Tibial nerve (tissue), 3 donors: ENCODE measurements at regions not wholly inside any gene's neighbourhood (a gene's known extent, or its start where the extent isn't known, plus 50 kb on each side); places are given as distances from the start of the nearest gene placed in this dataset.

Experiments used
- POLR2A ChIP-seq, 2 donors: fragments of 450-650 bp; IDR thresholded peaks; one replicate each; pipeline ENCODE4 v1.6.1; 2017; ENCODE audit warnings: antibody characterized with exemption in 2 of 2, mild to moderate bottlenecking in 2 of 2, moderate library complexity in 2 of 2
- TF ChIP-seq, protein P1 (sequence below), 5 experiments: fragments of 200-600 bp in 3 of 5; fragments of 450-650 bp in 2 of 5; sonication (generic) in 3 of 5; IDR thresholded peaks; one replicate each; pipeline ENCODE4 v1.5.1; 2016 to 2019; ENCODE audit warnings: antibody characterized with exemption in 5 of 5, mild to moderate bottlenecking in 3 of 5, moderate library complexity in 2 of 5

DNA sequence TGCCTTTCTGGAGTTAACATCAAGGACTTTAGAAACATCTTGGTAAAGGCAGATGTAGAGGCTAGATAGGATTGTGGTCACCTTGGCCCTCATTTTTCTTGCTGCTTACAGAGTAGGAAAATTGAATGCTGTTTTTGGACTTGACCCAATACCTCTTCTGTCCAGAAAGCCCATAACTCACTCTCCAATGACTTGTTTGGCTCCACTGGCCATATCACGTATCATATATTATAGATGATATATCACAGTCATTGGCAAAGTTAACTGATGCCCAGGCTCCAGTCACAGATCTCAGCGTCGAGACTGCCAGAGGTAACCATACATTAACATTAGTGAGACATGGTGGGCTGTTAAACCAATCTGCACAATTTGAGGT, 50.6 kb downstream of the PABIR2 start:
- TF ChIP-seq, protein P1, sequence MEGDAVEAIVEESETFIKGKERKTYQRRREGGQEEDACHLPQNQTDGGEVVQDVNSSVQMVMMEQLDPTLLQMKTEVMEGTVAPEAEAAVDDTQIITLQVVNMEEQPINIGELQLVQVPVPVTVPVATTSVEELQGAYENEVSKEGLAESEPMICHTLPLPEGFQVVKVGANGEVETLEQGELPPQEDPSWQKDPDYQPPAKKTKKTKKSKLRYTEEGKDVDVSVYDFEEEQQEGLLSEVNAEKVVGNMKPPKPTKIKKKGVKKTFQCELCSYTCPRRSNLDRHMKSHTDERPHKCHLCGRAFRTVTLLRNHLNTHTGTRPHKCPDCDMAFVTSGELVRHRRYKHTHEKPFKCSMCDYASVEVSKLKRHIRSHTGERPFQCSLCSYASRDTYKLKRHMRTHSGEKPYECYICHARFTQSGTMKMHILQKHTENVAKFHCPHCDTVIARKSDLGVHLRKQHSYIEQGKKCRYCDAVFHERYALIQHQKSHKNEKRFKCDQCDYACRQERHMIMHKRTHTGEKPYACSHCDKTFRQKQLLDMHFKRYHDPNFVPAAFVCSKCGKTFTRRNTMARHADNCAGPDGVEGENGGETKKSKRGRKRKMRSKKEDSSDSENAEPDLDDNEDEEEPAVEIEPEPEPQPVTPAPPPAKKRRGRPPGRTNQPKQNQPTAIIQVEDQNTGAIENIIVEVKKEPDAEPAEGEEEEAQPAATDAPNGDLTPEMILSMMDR (IDR thresholded peaks at IDR 0.05): no peak
- no peak for TF ChIP-seq POLR2A (IDR thresholded peaks at IDR 0.05)
